MCF 10A (cell line): ENCODE measurements at regions not wholly inside any gene's neighbourhood (a gene's known extent, or its start where the extent isn't known, plus 50 kb on each side); places are given as distances from the start of the nearest gene placed in this dataset.

Experiments used
- BruUV-seq: library from RNA; stranded (reverse); fragments of 400-500 nt; replicated peaks from 2 replicates; lab custom pipeline; 2021; lab: Mats Ljungman, UMichigan
- CTCF ChIA-PET: fragments of 300-600 bp; sonication (Branson Sonifier 250); formaldehyde crosslinking; extraction: SDS; loops from one replicate; lab custom pipeline; 2021; ENCODE audit warnings: antibody characterized with exemption, inconsistent platforms; lab: Yijun Ruan, JAX
- POLR2A ChIA-PET: fragments of 300-600, 350-650 bp; sonication (Branson Sonifier 250); formaldehyde crosslinking; extraction: SDS; loops from one replicate; lab custom pipeline; 2020; ENCODE audit warnings: antibody characterized with exemption, inconsistent platforms; lab: Yijun Ruan, JAX
- DNase-seq: peaks from one replicate; pipeline ENCODE4 v3.0.0-alpha.2; 2018; ENCODE audit not compliant: unreplicated experiment
- H3K27ac Mint-ChIP-seq: one replicate; pipeline ENCODE4 v1.8.0; 2022; ENCODE audit warnings: mild to moderate bottlenecking, low read depth, mixed read lengths; ENCODE audit not compliant: unreplicated experiment
- H3K27me3 Mint-ChIP-seq: one replicate; pipeline ENCODE4 v1.8.0; 2022; ENCODE audit warnings: mixed read lengths; ENCODE audit not compliant: insufficient read depth, unreplicated experiment
- H3K36me3 Mint-ChIP-seq: one replicate; pipeline ENCODE4 v1.8.0; 2022; ENCODE audit warnings: mild to moderate bottlenecking, moderate library complexity, mixed read lengths; ENCODE audit not compliant: insufficient read depth, unreplicated experiment
- H3K4me1 Mint-ChIP-seq: one replicate; pipeline ENCODE4 v1.8.0; 2022; ENCODE audit warnings: mixed read lengths; ENCODE audit not compliant: insufficient read depth, unreplicated experiment
- H3K4me3 Mint-ChIP-seq: one replicate; pipeline ENCODE4 v1.8.0; 2022; ENCODE audit warnings: mild to moderate bottlenecking, moderate library complexity, mixed read lengths; ENCODE audit not compliant: unreplicated experiment
- H3K9me3 Mint-ChIP-seq: one replicate; pipeline ENCODE4 v1.8.0; 2022; ENCODE audit warnings: mixed read lengths; ENCODE audit not compliant: unreplicated experiment
- CTCF ChIP-seq: fragments of 200-600 bp; IDR thresholded peaks from one replicate; pipeline ENCODE4 v1.8.0; 2022; ENCODE audit warnings: antibody characterized with exemption, mild to moderate bottlenecking; ENCODE audit not compliant: unreplicated experiment
- intact Hi-C: fragments of 100-400 bp; cut with micrococcal nuclease; formaldehyde crosslinking; loops from 2 replicates; pipeline ENCODE4 v1.14.1; 2022

GRCh38 chr10:28776519-28776918 lies 99.2 kb downstream of the BAMBI start:
- intact Hi-C loops: no loop called here
- no peaks in the 10 kb centered on the region for H3K4me1 Mint-ChIP-seq
- H3K27ac Mint-ChIP-seq: no peak overlapping the region
- no peak for TF ChIP-seq CTCF
- H3K4me3 Mint-ChIP-seq: no peak overlapping the region
- no peaks in the 10 kb centered on the region for H3K9me3 Mint-ChIP-seq
- BruUV-seq: no TSS peak
- no peak for DNase-seq
- H3K36me3 Mint-ChIP-seq: no peaks in the 10 kb centered on the region
- POLR2A ChIA-PET: no interaction called here
- CTCF ChIA-PET: interaction anchor here (1.5 kb wide), 1 partner anchor 96 kb away, joined by 4 read pairs; no protein-coding TSS in a partner anchor
- no peaks in the 10 kb centered on the region for H3K27me3 Mint-ChIP-seq

GRCh38 chr10:28777911-28778310 lies 100.6 kb downstream of the BAMBI start:
- POLR2A ChIA-PET: no interaction called here
- no peak for DNase-seq
- no peaks in the 10 kb centered on the region for H3K9me3 Mint-ChIP-seq
- H3K4me3 Mint-ChIP-seq: no peak overlapping the region
- no peaks in the 10 kb centered on the region for H3K4me1 Mint-ChIP-seq
- BruUV-seq: no TSS peak
- no peaks in the 10 kb centered on the region for H3K27me3 Mint-ChIP-seq
- intact Hi-C loops: no loop called here
- CTCF ChIA-PET: no interaction called here
- no peak overlapping the region for H3K27ac Mint-ChIP-seq
- TF ChIP-seq CTCF: no peak
- no peaks in the 10 kb centered on the region for H3K36me3 Mint-ChIP-seq

- no peaks in the 10 kb centered on the region for H3K9me3 Mint-ChIP-seq
- no peak for DNase-seq
- ChIA-PET CTCF (no interaction called here), POLR2A (no interaction called here)
- H3K27me3 Mint-ChIP-seq: no peaks in the 10 kb centered on the region
- H3K27ac Mint-ChIP-seq: no peak overlapping the region
- H3K4me3 Mint-ChIP-seq: no peak overlapping the region
- TF ChIP-seq CTCF: no peak
- H3K4me1 Mint-ChIP-seq: no peaks in the 10 kb centered on the region
- no peaks in the 10 kb centered on the region for H3K36me3 Mint-ChIP-seq
- intact Hi-C loops: no loop called here
- BruUV-seq: no TSS peak
Measured at GRCh38 chr10:28778524-28778923, 101.2 kb downstream of the BAMBI start.

GRCh38 chr10:28781296-28781695 lies 104.0 kb downstream of the BAMBI start:
- no peak for TF ChIP-seq CTCF
- intact Hi-C loops: no loop called here
- Mint-ChIP-seq H3K4me3 (no peak overlapping the region), H3K36me3 (no peaks in the 10 kb centered on the region), H3K9me3 (no peaks in the 10 kb centered on the region), H3K27me3 (peaks cover 12% of the 10 kb centered on the region), H3K4me1 (no peaks in the 10 kb centered on the region), H3K27ac (no peak overlapping the region)
- no peak for DNase-seq
- POLR2A ChIA-PET: interaction anchor here (0.6 kb wide), 1 partner anchor 66 kb away, joined by 4 read pairs; no protein-coding TSS in a partner anchor
- CTCF ChIA-PET: no interaction called here
- no TSS peak for BruUV-seq
